ENCODE measurements at regions not wholly inside any gene's neighbourhood (a gene's known extent, or its start where the extent isn't known, plus 50 kb on each side); places are given as distances from the start of the nearest gene placed in this dataset.

DNA sequence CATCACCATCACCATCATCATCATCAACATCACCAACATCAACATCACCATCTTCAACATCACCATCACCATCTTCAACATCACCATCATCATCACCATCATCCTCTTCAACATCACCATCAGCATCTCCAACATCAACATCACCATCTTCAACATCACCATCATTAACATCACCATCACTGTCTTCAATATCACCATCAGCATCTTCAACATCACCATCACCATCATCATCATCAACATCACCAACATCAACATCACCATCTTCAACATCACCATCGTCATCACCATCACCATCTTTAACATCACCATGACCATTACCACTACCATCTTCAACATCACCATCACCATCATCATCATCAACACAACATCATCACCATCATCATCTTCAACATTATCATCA, 267.2 kb downstream of the SP3 start:
- H2AFZ ChIP-seq (ENCODE audit: low read depth, low read length, severe bottlenecking), result no peak overlapping the region
- H3K9me2 ChIP-seq (replicated peaks; ENCODE audit: insufficient read depth, low read length), result no peaks in the 10 kb centered on the region
- no peak overlapping the region for H3K4me2 ChIP-seq (ENCODE audit: low read depth, low read length, poor library complexity, severe bottlenecking)
- TF ChIP-seq CTCF (IDR thresholded peaks at IDR 0.05; ENCODE audit: insufficient read depth, low read length, poor library complexity, severe bottlenecking) (no peak), EZH2phosphoT487 (conservative IDR thresholded peaks at IDR 0.05; ENCODE audit: low read length) (no peak)
- H3K27me3 ChIP-seq (ENCODE audit: low read length), result no peaks in the 10 kb centered on the region
- H4K20me1 ChIP-seq (ENCODE audit: low read depth, low read length), result no peaks in the 10 kb centered on the region
- H3K27ac ChIP-seq (ENCODE audit: low read depth, low read length), result no peak overlapping the region
- no peaks in the 10 kb centered on the region for H3K36me3 ChIP-seq (ENCODE audit: low read length)
- H3K4me3 ChIP-seq (ENCODE audit: insufficient read depth, low read length, poor library complexity, severe bottlenecking), result no peak overlapping the region
- no peaks in the 10 kb centered on the region for H3K79me2 ChIP-seq (ENCODE audit: insufficient read depth, low read length)
- no peaks in the 10 kb centered on the region for H3K9me3 ChIP-seq (ENCODE audit: insufficient read depth, low read length)
- no peak overlapping the region for H3K9ac ChIP-seq (ENCODE audit: low read length)
- H3F3A ChIP-seq (ENCODE audit: insufficient read depth), result no peaks in the 10 kb centered on the region

DNA sequence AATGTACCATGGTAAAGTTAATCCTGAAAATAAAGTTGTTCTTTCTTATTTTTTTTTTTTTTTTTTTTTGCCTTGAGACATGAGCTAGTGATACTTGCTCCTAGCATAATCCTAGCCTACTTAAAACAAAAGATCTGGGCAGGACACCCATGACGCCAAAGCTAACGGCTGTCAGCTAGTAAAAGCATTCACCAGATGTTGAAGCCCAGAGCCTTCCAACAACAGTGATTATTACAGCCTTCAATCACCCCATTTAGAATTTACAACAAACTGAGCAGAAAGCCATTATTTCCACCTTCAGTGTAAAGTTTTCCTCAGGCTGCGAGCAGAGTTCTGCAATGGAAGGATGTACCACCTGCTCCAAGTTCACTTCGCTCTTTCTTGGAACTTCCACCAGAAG, 259.5 kb downstream of the SP3 start:
- H3K9ac ChIP-seq (ENCODE audit: low read length), result no peak overlapping the region
- no peaks in the 10 kb centered on the region for H3K27me3 ChIP-seq (ENCODE audit: low read length)
- no peaks in the 10 kb centered on the region for H3K36me3 ChIP-seq (ENCODE audit: low read length)
- no peaks in the 10 kb centered on the region for H3F3A ChIP-seq (ENCODE audit: insufficient read depth)
- TF ChIP-seq CTCF (IDR thresholded peaks at IDR 0.05; ENCODE audit: insufficient read depth, low read length, poor library complexity, severe bottlenecking), result no peak
- no peak for TF ChIP-seq EZH2phosphoT487 (conservative IDR thresholded peaks at IDR 0.05; ENCODE audit: low read length)
- H3K79me2 ChIP-seq (ENCODE audit: insufficient read depth, low read length), result no peaks in the 10 kb centered on the region
- no peak overlapping the region for H3K4me2 ChIP-seq (ENCODE audit: low read depth, low read length, poor library complexity, severe bottlenecking)
- no peaks in the 10 kb centered on the region for H4K20me1 ChIP-seq (ENCODE audit: low read depth, low read length)
- H3K27ac ChIP-seq (ENCODE audit: low read depth, low read length), result no peak overlapping the region
- no peak overlapping the region for H3K4me3 ChIP-seq (ENCODE audit: insufficient read depth, low read length, poor library complexity, severe bottlenecking)
- H3K9me2 ChIP-seq (replicated peaks; ENCODE audit: insufficient read depth, low read length), result no peaks in the 10 kb centered on the region
- H3K9me3 ChIP-seq (ENCODE audit: insufficient read depth, low read length), result no peaks in the 10 kb centered on the region
- H2AFZ ChIP-seq (ENCODE audit: low read depth, low read length, severe bottlenecking), result no peak overlapping the region

DNA sequence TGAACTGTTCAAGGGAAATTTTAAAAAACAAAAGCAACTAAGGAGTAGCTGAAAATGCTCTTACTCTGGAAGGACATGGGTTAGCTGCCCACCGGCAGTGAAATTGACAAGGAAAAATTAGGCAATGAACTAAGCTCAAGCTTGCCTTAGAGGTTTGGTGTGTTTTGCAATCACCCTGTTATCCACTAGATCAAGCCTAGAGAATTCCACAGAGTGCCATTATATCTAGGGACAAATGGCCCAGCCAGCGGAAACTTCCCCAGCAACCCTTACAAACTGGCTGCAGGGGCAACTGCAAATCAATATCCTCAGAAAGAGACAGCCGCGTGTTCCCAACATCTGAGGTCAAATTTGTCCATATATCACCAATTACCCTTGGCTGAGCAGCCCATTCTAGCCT, 258.2 kb downstream of the SP3 start:
- Histone ChIP-seq H3K9me2 (replicated peaks; ENCODE audit: insufficient read depth, low read length) (no peaks in the 10 kb centered on the region), H3K4me3 (ENCODE audit: insufficient read depth, low read length, poor library complexity, severe bottlenecking) (no peak overlapping the region), H3K9ac (ENCODE audit: low read length) (no peak overlapping the region), H3K9me3 (ENCODE audit: insufficient read depth, low read length) (no peaks in the 10 kb centered on the region), H3K79me2 (ENCODE audit: insufficient read depth, low read length) (no peaks in the 10 kb centered on the region), H3K4me2 (ENCODE audit: low read depth, low read length, poor library complexity, severe bottlenecking) (no peak overlapping the region), H3K36me3 (ENCODE audit: low read length) (no peaks in the 10 kb centered on the region), H4K20me1 (ENCODE audit: low read depth, low read length) (no peaks in the 10 kb centered on the region), H3K27me3 (ENCODE audit: low read length) (no peaks in the 10 kb centered on the region), H2AFZ (ENCODE audit: low read depth, low read length, severe bottlenecking) (no peak overlapping the region), H3F3A (ENCODE audit: insufficient read depth) (no peaks in the 10 kb centered on the region), H3K27ac (ENCODE audit: low read depth, low read length) (no peak overlapping the region)
- TF ChIP-seq CTCF (IDR thresholded peaks at IDR 0.05; ENCODE audit: insufficient read depth, low read length, poor library complexity, severe bottlenecking), result no peak
- no peak for TF ChIP-seq EZH2phosphoT487 (conservative IDR thresholded peaks at IDR 0.05; ENCODE audit: low read length)

DNA sequence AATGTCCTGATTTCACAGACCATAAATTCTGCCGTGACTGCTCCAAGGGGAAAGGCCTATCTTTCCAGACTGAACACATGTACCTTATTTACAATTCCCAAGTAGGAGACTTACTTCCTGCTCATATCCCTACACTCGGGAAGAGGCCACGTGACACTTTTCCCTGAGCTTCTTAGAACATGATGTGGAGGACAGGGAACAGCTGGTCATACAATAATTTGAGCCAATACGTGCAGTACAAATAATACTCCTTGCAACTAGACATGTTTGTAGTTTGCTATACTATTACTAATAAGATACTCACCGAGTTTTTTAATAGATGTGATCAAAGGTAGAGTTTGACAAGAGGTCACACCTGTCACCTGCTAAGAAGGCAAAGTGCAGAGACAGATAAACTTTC, 256.4 kb downstream of the SP3 start:
- no peak overlapping the region for H3K4me2 ChIP-seq (ENCODE audit: low read depth, low read length, poor library complexity, severe bottlenecking)
- H3K79me2 ChIP-seq (ENCODE audit: insufficient read depth, low read length), result no peaks in the 10 kb centered on the region
- H2AFZ ChIP-seq (ENCODE audit: low read depth, low read length, severe bottlenecking), result no peak overlapping the region
- H3K9me2 ChIP-seq (replicated peaks; ENCODE audit: insufficient read depth, low read length), result no peaks in the 10 kb centered on the region
- H3K4me3 ChIP-seq (ENCODE audit: insufficient read depth, low read length, poor library complexity, severe bottlenecking), result no peak overlapping the region
- H3K9ac ChIP-seq (ENCODE audit: low read length), result no peak overlapping the region
- no peaks in the 10 kb centered on the region for H3K36me3 ChIP-seq (ENCODE audit: low read length)
- no peak overlapping the region for H3K27ac ChIP-seq (ENCODE audit: low read depth, low read length)
- H3F3A ChIP-seq (ENCODE audit: insufficient read depth), result no peaks in the 10 kb centered on the region
- no peaks in the 10 kb centered on the region for H4K20me1 ChIP-seq (ENCODE audit: low read depth, low read length)
- no peaks in the 10 kb centered on the region for H3K27me3 ChIP-seq (ENCODE audit: low read length)
- H3K9me3 ChIP-seq (ENCODE audit: insufficient read depth, low read length), result no peaks in the 10 kb centered on the region
- no peak for TF ChIP-seq EZH2phosphoT487 (conservative IDR thresholded peaks at IDR 0.05; ENCODE audit: low read length)
